CD4-positive, alpha-beta T cell treated with Interleukin-6 for 4 hours (primary cell): ENCODE measurements at regions not wholly inside any gene's neighbourhood (a gene's known extent, or its start where the extent isn't known, plus 50 kb on each side); places are given as distances from the start of the nearest gene placed in this dataset.
"Not testable (repeated sequence)": the region's sequence is repeated elsewhere in the genome, so short reads cannot be mapped to it uniquely, and the experiment has no call there.

Experiments used
- DNase-seq: peaks from one replicate; pipeline ENCODE4 v3.0.0-alpha.2; 2020; ENCODE audit warnings: mixed read lengths

GRCh38 chr5:2569176-2569575 is 182.3 kb downstream of the IRX2 start:
- DNase-seq: no peak

GRCh38 chr5:2566284-2566683 is 185.2 kb downstream of the IRX2 start:
- no peak for DNase-seq

- DNase-seq: no peak
Observed at GRCh38 chr5:2565147-2565546, 186.3 kb downstream of the IRX2 start.

GRCh38 chr5:2563046-2563445 is 188.4 kb downstream of the IRX2 start:
- DNase-seq: no peak

GRCh38 chr5:2562036-2562435 is 189.4 kb downstream of the IRX2 start:
- no peak for DNase-seq

- DNase-seq: no peak
Observed at GRCh38 chr5:2560435-2560834, 191.0 kb downstream of the IRX2 start.

- DNase-seq: no peak
Observed at GRCh38 chr5:2557435-2557834, 194.0 kb downstream of the IRX2 start.

GRCh38 chr5:2556375-2556966 is 195.0 kb downstream of the IRX2 start:
- DNase-seq: no peak

- DNase-seq: no peak
Observed at GRCh38 chr5:2553611-2554010, 197.9 kb downstream of the IRX2 start.

GRCh38 chr5:2550509-2550908 is 201.0 kb downstream of the IRX2 start:
- no peak for DNase-seq

- DNase-seq: no peak
Observed at GRCh38 chr5:2549900-2550299, 201.6 kb downstream of the IRX2 start.

- DNase-seq: no peak
Observed at GRCh38 chr5:2549354-2549753, 202.1 kb downstream of the IRX2 start.

- no peak for DNase-seq
Observed at GRCh38 chr5:2546938-2547337, 204.5 kb downstream of the IRX2 start.

GRCh38 chr5:2544003-2544402 is 207.5 kb downstream of the IRX2 start:
- no peak for DNase-seq

GRCh38 chr5:2542821-2543220 is 208.7 kb downstream of the IRX2 start:
- DNase-seq: no peak

- DNase-seq: no peak
Observed at GRCh38 chr5:2542026-2542425, 209.5 kb downstream of the IRX2 start.

GRCh38 chr5:2538169-2538568 is 213.3 kb downstream of the IRX2 start:
- no peak for DNase-seq

- DNase-seq: no peak
Observed at GRCh38 chr5:2537378-2538145, 213.9 kb downstream of the IRX2 start.

- no peak for DNase-seq
Observed at GRCh38 chr5:2536632-2537377, 214.7 kb downstream of the IRX2 start.

- DNase-seq: no peak
Observed at GRCh38 chr5:2534970-2535369, 216.5 kb downstream of the IRX2 start.

- DNase-seq: no peak
Observed at GRCh38 chr5:2534251-2534650, 217.2 kb downstream of the IRX2 start.

GRCh38 chr5:2533848-2534247 is 217.6 kb downstream of the IRX2 start:
- not testable (repeated sequence) for DNase-seq

GRCh38 chr5:2532809-2533208 is 218.7 kb downstream of the IRX2 start:
- DNase-seq: no peak

GRCh38 chr5:2531318-2531717 is 220.2 kb downstream of the IRX2 start:
- DNase-seq: no peak
